AG08396 (cell line): ENCODE measurements at regions not wholly inside any gene's neighbourhood (a gene's known extent, or its start where the extent isn't known, plus 50 kb on each side); places are given as distances from the start of the nearest gene placed in this dataset.

Experiments used
- DNase-seq: peaks from one replicate; pipeline ENCODE4 v3.0.0; 2012; ENCODE audit warnings: low spot score, mixed read lengths

- no peak for DNase-seq
These were observed 171.4 kb downstream of the PTN start for GRCh38 chr7:137172105-137172590.

GRCh38 chr7:137169282-137169698 is 174.2 kb downstream of the PTN start:
- DNase-seq: peak; percentile 70

GRCh38 chr7:137167609-137168008 is 175.9 kb downstream of the PTN start:
- DNase-seq: no peak

GRCh38 chr7:137166363-137166762 is 177.2 kb downstream of the PTN start:
- no peak for DNase-seq

- no peak for DNase-seq
These were observed 177.7 kb downstream of the PTN start for GRCh38 chr7:137165786-137166185.

- no peak for DNase-seq
These were observed 178.3 kb downstream of the PTN start for GRCh38 chr7:137165241-137165640.

- no peak for DNase-seq
These were observed 179.3 kb downstream of the PTN start for GRCh38 chr7:137164251-137164650.

GRCh38 chr7:137160236-137160635 is 183.3 kb downstream of the PTN start:
- no peak for DNase-seq

GRCh38 chr7:137157256-137157655 is 186.3 kb downstream of the PTN start:
- no peak for DNase-seq

GRCh38 chr7:137151690-137152052 is 191.9 kb downstream of the PTN start:
- DNase-seq: no peak

- peak; percentile 14 for DNase-seq
These were observed 192.4 kb downstream of the PTN start for GRCh38 chr7:137151041-137151689.

GRCh38 chr7:137147338-137147720 is 196.2 kb downstream of the PTN start:
- no peak for DNase-seq

GRCh38 chr7:137146552-137147337 is 196.8 kb downstream of the PTN start:
- peak; percentile 44 for DNase-seq

GRCh38 chr7:137146012-137146455 is 197.5 kb downstream of the PTN start:
- peak; percentile 39 for DNase-seq

GRCh38 chr7:137142376-137142775 is 201.2 kb downstream of the PTN start:
- no peak for DNase-seq

GRCh38 chr7:137135654-137136350 is 207.7 kb downstream of the PTN start:
- DNase-seq: no peak

GRCh38 chr7:137130751-137131158 is 212.8 kb downstream of the PTN start:
- peak; percentile 26 for DNase-seq

GRCh38 chr7:137129025-137129424 is 214.5 kb downstream of the PTN start:
- no peak for DNase-seq

GRCh38 chr7:137127806-137128205 is 215.7 kb downstream of the PTN start:
- no peak for DNase-seq

GRCh38 chr7:137127058-137127457 is 216.5 kb downstream of the PTN start:
- DNase-seq: no peak

GRCh38 chr7:137122145-137122544 is 221.4 kb downstream of the PTN start:
- no peak for DNase-seq

GRCh38 chr7:137120690-137121089 is 222.8 kb downstream of the PTN start:
- no peak for DNase-seq

GRCh38 chr7:137110535-137110934 is 233.0 kb downstream of the PTN start:
- peak; percentile 24 for DNase-seq
